ENCODE measurements at regions not wholly inside any gene's neighbourhood (a gene's known extent, or its start where the extent isn't known, plus 50 kb on each side); places are given as distances from the start of the nearest gene placed in this dataset.

GRCh38 chr18:56412951-56413350, 225.4 kb downstream of the TXNL1 start:
- TF ChIP-seq CTCF (IDR thresholded peaks at IDR 0.05) (no peak), POLR2AphosphoS5 (IDR thresholded peaks at IDR 0.05) (no peak), POLR2A (IDR thresholded peaks at IDR 0.05) (no peak)

Measured in prostate gland (tissue), 2 donors.